ENCODE measurements at regions not wholly inside any gene's neighbourhood (a gene's known extent, or its start where the extent isn't known, plus 50 kb on each side); places are given as distances from the start of the nearest gene placed in this dataset.

DNA sequence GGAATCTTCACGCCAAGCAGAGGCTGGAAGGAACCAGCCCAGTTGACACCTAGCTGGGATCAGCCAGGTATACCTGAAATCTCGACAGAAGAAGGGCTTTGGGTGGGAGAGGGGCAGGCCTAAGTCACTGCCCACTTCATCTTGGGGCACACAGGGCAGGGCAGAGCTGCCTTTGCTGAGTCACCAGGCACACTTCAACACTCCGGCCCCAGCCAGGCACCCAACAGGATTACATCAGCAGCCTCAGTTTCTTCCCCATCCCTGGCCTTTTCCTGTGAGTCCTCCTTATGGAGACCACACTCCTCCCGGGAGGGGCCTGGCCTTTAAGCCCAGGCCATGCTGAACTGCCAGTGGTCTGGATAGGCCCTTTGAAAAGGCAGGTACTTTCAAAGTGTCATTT lies 201.7 kb upstream of the HS6ST1 start:
- DNase-seq (ENCODE audit: low read depth), result no peak
- TF ChIP-seq, protein P1, sequence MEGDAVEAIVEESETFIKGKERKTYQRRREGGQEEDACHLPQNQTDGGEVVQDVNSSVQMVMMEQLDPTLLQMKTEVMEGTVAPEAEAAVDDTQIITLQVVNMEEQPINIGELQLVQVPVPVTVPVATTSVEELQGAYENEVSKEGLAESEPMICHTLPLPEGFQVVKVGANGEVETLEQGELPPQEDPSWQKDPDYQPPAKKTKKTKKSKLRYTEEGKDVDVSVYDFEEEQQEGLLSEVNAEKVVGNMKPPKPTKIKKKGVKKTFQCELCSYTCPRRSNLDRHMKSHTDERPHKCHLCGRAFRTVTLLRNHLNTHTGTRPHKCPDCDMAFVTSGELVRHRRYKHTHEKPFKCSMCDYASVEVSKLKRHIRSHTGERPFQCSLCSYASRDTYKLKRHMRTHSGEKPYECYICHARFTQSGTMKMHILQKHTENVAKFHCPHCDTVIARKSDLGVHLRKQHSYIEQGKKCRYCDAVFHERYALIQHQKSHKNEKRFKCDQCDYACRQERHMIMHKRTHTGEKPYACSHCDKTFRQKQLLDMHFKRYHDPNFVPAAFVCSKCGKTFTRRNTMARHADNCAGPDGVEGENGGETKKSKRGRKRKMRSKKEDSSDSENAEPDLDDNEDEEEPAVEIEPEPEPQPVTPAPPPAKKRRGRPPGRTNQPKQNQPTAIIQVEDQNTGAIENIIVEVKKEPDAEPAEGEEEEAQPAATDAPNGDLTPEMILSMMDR (IDR thresholded peaks at IDR 0.05; ENCODE audit: insufficient read depth, low read depth, low read length), result no peak
- no peak overlapping the region for H3K4me3 ChIP-seq (ENCODE audit: low read depth, low read length)

DNA sequence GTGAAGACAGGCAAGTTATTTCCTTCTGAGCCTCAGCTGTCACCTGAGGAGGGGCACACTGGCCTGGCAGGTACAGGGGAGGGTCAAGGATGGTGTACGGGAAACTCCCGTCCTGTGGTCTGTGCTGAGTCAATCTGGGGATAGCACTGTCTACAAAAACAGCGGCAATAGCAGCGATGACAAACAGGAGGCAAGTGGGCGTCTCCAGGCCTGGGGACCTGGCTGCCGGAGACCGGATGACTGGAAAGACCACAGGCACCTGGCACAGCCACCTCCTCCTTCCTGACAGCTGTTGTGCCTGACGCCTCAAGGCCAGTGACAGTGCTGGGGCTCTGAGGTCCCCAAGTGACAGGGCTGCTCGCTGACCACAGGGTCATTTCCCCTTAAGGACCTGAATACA lies 202.1 kb upstream of the HS6ST1 start:
- DNase-seq (ENCODE audit: low read depth), result no peak
- H3K4me3 ChIP-seq (ENCODE audit: low read depth, low read length), result no peak overlapping the region
- TF ChIP-seq, protein P1 (IDR thresholded peaks at IDR 0.05; ENCODE audit: insufficient read depth, low read depth, low read length), result no peak

DNA sequence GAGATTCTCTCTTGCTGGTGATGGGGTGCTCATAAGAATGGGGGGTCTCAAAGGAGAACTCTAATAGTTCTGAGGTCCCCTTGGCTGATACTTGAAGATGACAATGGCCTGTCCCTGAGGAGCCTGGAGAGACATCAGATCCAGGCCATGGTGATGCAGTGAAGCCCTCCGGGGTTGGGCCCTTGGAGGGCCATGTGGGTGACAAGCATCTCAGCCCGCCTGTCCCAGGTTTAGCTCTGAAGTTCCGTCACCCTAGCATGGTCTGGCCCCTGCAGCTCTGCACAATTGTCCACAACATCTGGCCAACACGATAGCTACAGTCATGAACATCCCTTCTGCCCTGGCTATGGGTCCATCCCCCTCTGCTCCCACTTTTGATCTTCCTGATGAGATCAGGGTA lies 202.8 kb upstream of the HS6ST1 start:
- TF ChIP-seq, protein P1 (IDR thresholded peaks at IDR 0.05; ENCODE audit: insufficient read depth, low read depth, low read length), result no peak

GRCh38 chr2:128522829-128523228 lies 204.2 kb upstream of the HS6ST1 start:
- no peak overlapping the region for H3K4me3 ChIP-seq (ENCODE audit: low read depth, low read length)
- TF ChIP-seq, protein P1 (IDR thresholded peaks at IDR 0.05; ENCODE audit: insufficient read depth, low read depth, low read length), result no peak
- no peak for DNase-seq (ENCODE audit: low read depth)

More for the DNA sequence above, 202.8 kb upstream of the HS6ST1 start:
- no peak overlapping the region for H3K4me3 ChIP-seq (ENCODE audit: low read depth, low read length)
- no peak for DNase-seq (ENCODE audit: low read depth)

GRCh38 chr2:128523457-128523856 lies 204.8 kb upstream of the HS6ST1 start:
- TF ChIP-seq, protein P1 (IDR thresholded peaks at IDR 0.05; ENCODE audit: insufficient read depth, low read depth, low read length), result no peak
- no peak overlapping the region for H3K4me3 ChIP-seq (ENCODE audit: low read depth, low read length)
- no peak for DNase-seq (ENCODE audit: low read depth)

GRCh38 chr2:128524183-128524582 lies 205.5 kb upstream of the HS6ST1 start:
- no peak overlapping the region for H3K4me3 ChIP-seq (ENCODE audit: low read depth, low read length)
- TF ChIP-seq, protein P1 (IDR thresholded peaks at IDR 0.05; ENCODE audit: insufficient read depth, low read depth, low read length), result no peak
- no peak for DNase-seq (ENCODE audit: low read depth)

DNA sequence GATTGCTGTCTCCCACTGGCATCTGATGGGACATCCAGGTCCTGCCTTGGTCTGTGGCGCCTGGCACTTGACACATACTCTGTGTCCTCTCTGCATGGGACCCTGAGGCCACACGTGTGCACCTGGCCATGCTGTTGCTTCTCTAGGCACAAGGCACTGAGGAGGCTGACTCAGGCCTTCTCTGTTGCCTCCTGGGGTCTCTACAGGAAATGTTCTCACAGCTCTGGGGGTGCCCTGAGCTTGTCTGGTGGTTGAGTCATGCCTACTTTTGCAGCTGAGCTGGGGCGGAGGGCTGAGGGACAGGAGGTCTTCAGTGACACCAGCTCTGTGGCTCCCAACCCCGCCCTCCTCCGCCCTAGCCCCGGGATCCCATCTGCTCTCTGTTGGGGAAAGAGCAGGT lies 207.0 kb upstream of the HS6ST1 start:
- H3K4me3 ChIP-seq (ENCODE audit: low read depth, low read length), result no peak overlapping the region
- DNase-seq (ENCODE audit: low read depth), result no peak
- TF ChIP-seq, protein P1 (IDR thresholded peaks at IDR 0.05; ENCODE audit: insufficient read depth, low read depth, low read length), result no peak

All from fibroblast of villous mesenchyme (primary cell).